Endothelial cell of umbilical vein (primary cell): ENCODE measurements at regions not wholly inside any gene's neighbourhood (a gene's known extent, or its start where the extent isn't known, plus 50 kb on each side); places are given as distances from the start of the nearest gene placed in this dataset.

ENCODE experiments used
- BruUV-seq: library from RNA; stranded (reverse); fragments of 400-500 nt; replicated peaks from 2 replicates; lab custom pipeline; 2021; lab: Mats Ljungman, UMichigan
- CTCF ChIA-PET: fragments of 300-600, 350-600 bp; sonication (Branson Sonifier 250); formaldehyde crosslinking; loops from one replicate; lab custom pipeline; 2021; ENCODE audit warnings: antibody characterized with exemption, inconsistent platforms; lab: Charles Lee
- POLR2A ChIA-PET: fragments of 300-600, 350-600 bp; sonication (Branson Sonifier 250); formaldehyde crosslinking; loops from one replicate; lab custom pipeline; 2021; ENCODE audit warnings: antibody characterized with exemption, inconsistent platforms; lab: Charles Lee
- DNase-seq: peaks from one replicate; pipeline ENCODE4 v3.0.0-alpha.2; 2011; ENCODE audit warnings: low read depth, low spot score
- FAIRE-seq: peaks from 2 replicates; lab custom pipeline; 2011; peaks lifted over from hg19 to GRCh38; lab: Jason Lieb, UNC
- H2AFZ ChIP-seq: 2 replicates; pipeline ENCODE4 v1.6.0; 2012; ENCODE audit warnings: low read depth, low read length, control low read depth, inconsistent platforms
- H3K27ac ChIP-seq: 2 replicates; pipeline ENCODE4 v1.5.1; 2011; ENCODE audit warnings: low read depth, mild to moderate bottlenecking, control low read depth, low read length, moderate library complexity; ENCODE audit not compliant: insufficient read depth
- H3K27me3 ChIP-seq, 2 experiments: 2 replicates each; pipeline versions ENCODE4 v1.6.0 to v1.6.1; 2011; ENCODE audit warnings: low read length in 2 of 2, mixed read lengths in 1 of 2; ENCODE audit not compliant: control insufficient read depth in 2 of 2, insufficient read depth in 2 of 2
- H3K36me3 ChIP-seq, 2 experiments: 2 replicates in 1 of 2; 3 replicates in 1 of 2; pipeline ENCODE4 v1.5.1; 2011; ENCODE audit warnings: low read length in 2 of 2, mild to moderate bottlenecking in 1 of 2, moderate library complexity in 1 of 2; ENCODE audit not compliant: control insufficient read depth in 2 of 2, insufficient read depth in 2 of 2; ENCODE audit errors: extremely low read depth in 1 of 2
- H3K4me1 ChIP-seq: 3 replicates; pipeline ENCODE4 v1.5.1; 2011; ENCODE audit warnings: mild to moderate bottlenecking, low read length; ENCODE audit not compliant: control insufficient read depth, insufficient read depth; ENCODE audit errors: extremely low read depth
- H3K4me2 ChIP-seq: 2 replicates; pipeline ENCODE4 v1.6.1; 2011; ENCODE audit warnings: low read length, control low read depth, mixed read lengths; ENCODE audit not compliant: insufficient read depth
- H3K4me3 ChIP-seq, 3 experiments: fragments of 200-600 bp in 1 of 3; sonication (generic), shearing (Covaris generic) in 1 of 3; replicated peaks in 1 of 3; 2 replicates each; pipeline ENCODE4 v1.5.1; 2011 to 2016; ENCODE audit warnings: control low read depth in 3 of 3, low read length in 3 of 3, mild to moderate bottlenecking in 2 of 3, inconsistent platforms in 1 of 3, low read depth in 1 of 3, moderate library complexity in 1 of 3; ENCODE audit not compliant: insufficient read depth in 1 of 3
- H3K79me2 ChIP-seq: 2 replicates; pipeline ENCODE4 v1.6.0; 2012; ENCODE audit warnings: low read length, inconsistent platforms; ENCODE audit not compliant: control insufficient read depth, insufficient read depth
- H3K9ac ChIP-seq: replicated peaks from 2 replicates; pipeline ENCODE3; 2011; ENCODE audit warnings: low read length, control low read depth; ENCODE audit not compliant: insufficient read depth; ENCODE audit errors: extremely low read depth
- H3K9me1 ChIP-seq: replicated peaks from 3 replicates; pipeline ENCODE4 v1.6.0; 2011; ENCODE audit warnings: mild to moderate bottlenecking, low read length; ENCODE audit not compliant: control insufficient read depth, insufficient read depth; ENCODE audit errors: extremely low read depth
- H3K9me3 ChIP-seq: replicated peaks from 2 replicates; pipeline ENCODE4 v1.5.1; 2012; ENCODE audit warnings: low read length, inconsistent platforms; ENCODE audit not compliant: control insufficient read depth, insufficient read depth
- H4K20me1 ChIP-seq: replicated peaks from 2 replicates; pipeline ENCODE3; 2011; ENCODE audit warnings: mild to moderate bottlenecking, low read length; ENCODE audit not compliant: control insufficient read depth, insufficient read depth; ENCODE audit errors: extremely low read depth
- EZH2 ChIP-seq: IDR thresholded peaks from 2 replicates; pipeline ENCODE4 v1.6.1; 2012; ENCODE audit warnings: borderline replicate concordance, low read depth, mild to moderate bottlenecking, moderate library complexity, low read length, inconsistent platforms; ENCODE audit not compliant: severe bottlenecking
- FOS ChIP-seq: IDR thresholded peaks from 2 replicates; pipeline ENCODE4 v1.6.1; 2011; ENCODE audit warnings: mild to moderate bottlenecking, low read length, moderate library complexity, borderline replicate concordance; ENCODE audit not compliant: insufficient read depth
- GATA2 ChIP-seq: IDR thresholded peaks from 2 replicates; pipeline ENCODE4 v1.7.0; 2011; ENCODE audit warnings: low read depth, mild to moderate bottlenecking, moderate library complexity, mixed read lengths, low read length; ENCODE audit not compliant: insufficient read length, insufficient read depth
- JUN ChIP-seq: IDR thresholded peaks from 2 replicates; pipeline ENCODE4 v1.6.1; 2011; ENCODE audit warnings: borderline replicate concordance, low read depth; ENCODE audit not compliant: insufficient read length, insufficient read depth
- MAX ChIP-seq: IDR thresholded peaks from 2 replicates; pipeline ENCODE4 v1.6.1; 2011; ENCODE audit not compliant: insufficient read depth, insufficient read length
- MYC ChIP-seq: IDR thresholded peaks from one replicate; pipeline ENCODE4 v1.6.1; 2011; ENCODE audit warnings: mild to moderate bottlenecking, low read depth, low read length
- POLR2A ChIP-seq: IDR thresholded peaks from 2 replicates; pipeline ENCODE4 v1.6.1; 2012; ENCODE audit warnings: low read depth, mild to moderate bottlenecking, control low read depth, low read length
- POLR2AphosphoS5 ChIP-seq: IDR thresholded peaks from 2 replicates; pipeline ENCODE4 v1.6.1; 2012; ENCODE audit warnings: low read depth, mild to moderate bottlenecking, control low read depth, low read length, moderate library complexity; ENCODE audit not compliant: insufficient read depth
- dilution Hi-C: fragments of 300-500 bp; cut with MboI; formaldehyde crosslinking; loops from one replicate; pipeline ENCODE4 v1.15.0; 2019; ENCODE audit warnings: low sequenced_read_pairs; ENCODE audit not compliant: extremely low pct_ligation_motif_present
- intact Hi-C: fragments of 100-400 bp; cut with micrococcal nuclease; formaldehyde crosslinking; loops from one replicate; pipeline ENCODE4 v1.10.0; 2022
- TF ChIP-seq, protein P1 (sequence below), 2 donors: IDR thresholded peaks; 1 replicate in 1 of 2; 2 replicates in 1 of 2; pipeline ENCODE4 v1.5.1; 2011; ENCODE audit warnings: low read length in 2 of 2, mild to moderate bottlenecking in 2 of 2, moderate library complexity in 2 of 2, control low read depth in 1 of 2, inconsistent platforms in 1 of 2, low read depth in 1 of 2; ENCODE audit not compliant: insufficient read depth in 1 of 2; ENCODE audit errors: extremely low read depth in 1 of 2

DNA sequence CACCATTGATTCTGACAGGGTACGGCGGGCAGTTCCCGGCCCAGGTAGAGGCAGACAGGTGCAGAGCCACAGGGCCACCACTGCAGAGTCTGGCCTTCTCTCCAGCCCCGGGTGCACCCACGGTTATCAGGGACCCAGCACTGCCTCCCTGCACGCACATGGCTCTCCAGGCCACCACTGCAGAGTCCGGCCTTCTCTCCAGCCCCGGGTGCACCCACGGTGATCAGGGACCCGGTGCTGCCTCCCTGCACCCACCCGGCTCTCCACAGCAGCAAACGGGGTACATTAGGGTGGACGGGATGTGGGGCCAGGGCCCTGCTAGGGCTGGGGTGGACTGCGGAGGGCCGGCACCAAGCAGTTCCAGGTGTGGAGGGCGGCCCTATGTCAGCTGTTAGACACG lies 272.9 kb downstream of the BRD1 start:
- Histone ChIP-seq H3K79me2 (no peaks in the 10 kb centered on the region), H3K9me1 (no peaks in the 10 kb centered on the region), H3K36me3 (no peaks in the 10 kb centered on the region), H3K4me3 (no peak overlapping the region), H3K9ac (no peak overlapping the region), H3K27ac (no peak overlapping the region), H2AFZ (no peak overlapping the region), H3K4me2 (no peak overlapping the region), H4K20me1 (no peaks in the 10 kb centered on the region), H3K9me3 (peaks cover 3% of the 10 kb centered on the region), H3K4me1 (no peaks in the 10 kb centered on the region), H3K27me3 (no peaks in the 10 kb centered on the region)
- intact Hi-C loops (no loop called here), dilution Hi-C loops (no loop called here)
- no peak for FAIRE-seq
- TF ChIP-seq EZH2 (no peak), POLR2AphosphoS5 (no peak), POLR2A (no peak), MYC (no peak), FOS (no peak), JUN (no peak), MAX (no peak), GATA2 (no peak)
- TF ChIP-seq, protein P1, sequence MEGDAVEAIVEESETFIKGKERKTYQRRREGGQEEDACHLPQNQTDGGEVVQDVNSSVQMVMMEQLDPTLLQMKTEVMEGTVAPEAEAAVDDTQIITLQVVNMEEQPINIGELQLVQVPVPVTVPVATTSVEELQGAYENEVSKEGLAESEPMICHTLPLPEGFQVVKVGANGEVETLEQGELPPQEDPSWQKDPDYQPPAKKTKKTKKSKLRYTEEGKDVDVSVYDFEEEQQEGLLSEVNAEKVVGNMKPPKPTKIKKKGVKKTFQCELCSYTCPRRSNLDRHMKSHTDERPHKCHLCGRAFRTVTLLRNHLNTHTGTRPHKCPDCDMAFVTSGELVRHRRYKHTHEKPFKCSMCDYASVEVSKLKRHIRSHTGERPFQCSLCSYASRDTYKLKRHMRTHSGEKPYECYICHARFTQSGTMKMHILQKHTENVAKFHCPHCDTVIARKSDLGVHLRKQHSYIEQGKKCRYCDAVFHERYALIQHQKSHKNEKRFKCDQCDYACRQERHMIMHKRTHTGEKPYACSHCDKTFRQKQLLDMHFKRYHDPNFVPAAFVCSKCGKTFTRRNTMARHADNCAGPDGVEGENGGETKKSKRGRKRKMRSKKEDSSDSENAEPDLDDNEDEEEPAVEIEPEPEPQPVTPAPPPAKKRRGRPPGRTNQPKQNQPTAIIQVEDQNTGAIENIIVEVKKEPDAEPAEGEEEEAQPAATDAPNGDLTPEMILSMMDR (IDR thresholded peaks at IDR 0.05; ENCODE audit: extremely low read depth in 1 of 2, insufficient read depth in 1 of 2, low read depth in 1 of 2, low read length in 2 of 2), result no peak
- ChIA-PET CTCF (no interaction called here), POLR2A (no interaction called here)
- DNase-seq, result no peak
- no TSS peak for BruUV-seq
